HepG2 (cell line): ENCODE measurements at regions not wholly inside any gene's neighbourhood (a gene's known extent, or its start where the extent isn't known, plus 50 kb on each side); places are given as distances from the start of the nearest gene placed in this dataset.

Experiments used
- ATF7-NPFF ChIP-seq: sonication (generic); formaldehyde crosslinking; IDR thresholded peaks from 2 replicates; pipeline ENCODE4 v1.8.1; 2023; ENCODE audit warnings: mild to moderate bottlenecking, low read depth, missing genetic modification reagents, moderate library complexity
- CSRNP1 ChIP-seq: sonication (generic); formaldehyde crosslinking; IDR thresholded peaks from 2 replicates; pipeline ENCODE4 v1.8.1; 2023; ENCODE audit warnings: mild to moderate bottlenecking, missing genetic modification reagents
- MBD4 ChIP-seq: IDR thresholded peaks from 2 replicates; pipeline ENCODE4 v1.6.1; 2012; ENCODE audit warnings: low read length, inconsistent platforms, borderline replicate concordance
- NONO ChIP-seq, 2 experiments: fragments of 450-650 bp in 1 of 2; sonication (generic) in 1 of 2; formaldehyde crosslinking in 1 of 2; IDR thresholded peaks in 1 of 2; conservative IDR thresholded peaks in 1 of 2; 2 replicates each; pipeline versions ENCODE4 v1.6.1 to v1.8.0; 2017 to 2022; ENCODE audit warnings: mild to moderate bottlenecking in 1 of 2, missing genetic modification reagents in 1 of 2, moderate library complexity in 1 of 2
- PRDM4 ChIP-seq: sonication (generic); formaldehyde crosslinking; IDR thresholded peaks from 2 replicates; pipeline ENCODE4 v1.9.0; 2021; ENCODE audit warnings: missing genetic modification reagents, borderline replicate concordance
- ZBTB14 ChIP-seq: sonication (generic); formaldehyde crosslinking; IDR thresholded peaks from 2 replicates; pipeline ENCODE4 v1.4.0; 2020; ENCODE audit warnings: missing genetic modification reagents
- ZBTB34 ChIP-seq: sonication (generic); formaldehyde crosslinking; IDR thresholded peaks from 2 replicates; pipeline ENCODE4 v1.8.0; 2022; ENCODE audit warnings: mild to moderate bottlenecking, missing genetic modification reagents
- ZEB1 ChIP-seq: IDR thresholded peaks from 2 replicates; pipeline ENCODE4 v1.6.1; 2012; ENCODE audit warnings: mild to moderate bottlenecking, low read depth, inconsistent platforms; ENCODE audit not compliant: insufficient replicate concordance
- ZNF784 ChIP-seq: sonication (generic); formaldehyde crosslinking; IDR thresholded peaks from 2 replicates; pipeline ENCODE4 v1.5.1; 2020; ENCODE audit warnings: missing genetic modification reagents, mild to moderate bottlenecking, borderline replicate concordance

- TF ChIP-seq ZNF784 (CRISPR knock-in tag): no peak
- no peak for TF ChIP-seq NONO (IDR thresholded peaks at IDR 0.05)
- no peak for TF ChIP-seq NONO (CRISPR knock-in tag; conservative IDR thresholded peaks at IDR 0.05)
- no peak for TF ChIP-seq CSRNP1 (CRISPR knock-in tag)
- TF ChIP-seq MBD4: no peak
- TF ChIP-seq ZBTB34: no peak
- no peak for TF ChIP-seq ATF7-NPFF (CRISPR knock-in tag)
- no peak for TF ChIP-seq ZEB1
- TF ChIP-seq PRDM4: no peak
- no peak for TF ChIP-seq ZBTB14 (CRISPR knock-in tag)
Measured at GRCh38 chr7:21169667-21170580, 258.0 kb upstream of the SP4 start (continued).
